Heart left ventricle (tissue), 13 donors: ENCODE measurements at regions not wholly inside any gene's neighbourhood (a gene's known extent, or its start where the extent isn't known, plus 50 kb on each side); places are given as distances from the start of the nearest gene placed in this dataset.

Source experiments
- CTCF ChIP-seq, 12 donors: fragments of 200-600 bp; sonication (generic) in 4 of 12; IDR thresholded peaks; one replicate each; pipeline versions ENCODE4 v1.5.0 to v1.8.0; 2018 to 2022; ENCODE audit warnings: antibody characterized with exemption in 12 of 12, mild to moderate bottlenecking in 5 of 12
- POLR2A ChIP-seq, 2 donors: fragments of 450-650 bp; IDR thresholded peaks; one replicate each; pipeline ENCODE4 v1.6.1; 2017; ENCODE audit warnings: antibody characterized with exemption in 2 of 2, mild to moderate bottlenecking in 2 of 2, moderate library complexity in 2 of 2
- donor health status: ischemic (EF 13 %, LVEDD 7.1; RV severe dilation, severe dysfunction).
- donor health status: DM: no; HTN: yes; CAD: no.
- donor health status: DM: no; HTN: no; CAD: no.
- donor health status: ischemic (EF 25% LVEDD 6.9; RV normal size, moderate dysfunction).
- donor health status: ischemic (EF 25% LVEDD 5.7; RV mildly dilated, moderate dysfunction).
- donor health status: ischemic (EF 35%, LVEDD 5.7; RV mildly dilated, moderate dysfunction).
- donor health status: nonischemic (EF 11% LVEDD 7.7; RV severe dilation, severe dysfunction).
- donor health status: DM: yes; HTN: yes; CAD: no.
- donor health status: PGD.
- donor health status: ischemic (EF 29% LVEDD 5.4; RV normal size, mild dysfunction).
- donor health status: nonischemic (EF 23%, LVEDD 6.1; RV moderate dilation, normal function).

DNA sequence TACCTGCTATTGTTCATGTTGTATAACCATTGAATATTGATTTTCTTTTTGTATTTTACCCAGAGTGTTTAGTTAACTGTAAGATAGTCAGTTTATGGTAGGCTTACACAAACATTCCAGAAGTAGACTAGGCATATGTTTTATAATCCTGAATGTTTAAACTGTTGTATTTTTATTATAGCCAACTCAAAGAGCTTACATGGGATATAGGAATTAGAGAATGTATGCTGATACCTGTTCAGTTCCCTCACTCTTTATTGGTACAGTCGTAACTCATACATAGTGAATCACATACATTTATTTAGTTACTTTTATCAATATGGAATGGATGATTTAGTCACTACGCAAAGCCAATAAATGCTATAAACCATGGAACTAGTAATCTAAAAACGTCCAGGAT lies 657.9 kb downstream of the SLITRK5 start:
- TF ChIP-seq CTCF (IDR thresholded peaks at IDR 0.05) (no peak), POLR2A (IDR thresholded peaks at IDR 0.05) (no peak)
